CD4-positive, alpha-beta T cell (primary cell): ENCODE measurements at regions not wholly inside any gene's neighbourhood (a gene's known extent, or its start where the extent isn't known, plus 50 kb on each side); places are given as distances from the start of the nearest gene placed in this dataset.

ENCODE experiments used
- ATAC-seq: fragments of 200-7000 bp; cut with Tn5 transposase; one replicate; pipeline ENCODE4 v1.10.0; 2022; ENCODE audit warnings: mild to moderate bottlenecking; ENCODE audit not compliant: poor library complexity
- CTCF ChIA-PET: fragments of 350-600 bp; sonication (Branson Sonifier 250); formaldehyde crosslinking; loops from one replicate; lab custom pipeline; 2021; ENCODE audit warnings: antibody characterized with exemption, inconsistent platforms; lab: Charles Lee
- POLR2A ChIA-PET: fragments of 350-600 bp; sonication (Branson Sonifier 250); formaldehyde crosslinking; loops from one replicate; lab custom pipeline; 2021; ENCODE audit warnings: antibody characterized with exemption, inconsistent platforms; lab: Charles Lee
- DNase-seq, 14 experiments: peaks; one replicate each; pipeline ENCODE4 v3.0.0-alpha.2; 2013 to 2020; ENCODE audit warnings: mixed read lengths in 2 of 14
- H3K27ac ChIP-seq, 2 donors: one replicate each; pipeline versions ENCODE4 v1.5.1 to v1.7.0; 2013; ENCODE audit warnings: low read length in 2 of 2, low read depth in 1 of 2, mild to moderate bottlenecking in 1 of 2
- H3K27me3 ChIP-seq, 2 experiments: 1 replicate in 1 of 2; 2 replicates in 1 of 2; pipeline versions ENCODE4 v1.6.1 to v1.7.0; 2013; ENCODE audit warnings: low read length in 2 of 2, control low read depth in 1 of 2, mild to moderate bottlenecking in 1 of 2, moderate library complexity in 1 of 2; ENCODE audit not compliant: insufficient read depth in 2 of 2, control insufficient read depth in 1 of 2
- H3K36me3 ChIP-seq: one replicate; pipeline ENCODE4 v1.6.1; 2013; ENCODE audit warnings: low read length, control low read depth; ENCODE audit not compliant: insufficient read depth
- H3K4me1 ChIP-seq: one replicate; pipeline ENCODE4 v1.6.1; 2013; ENCODE audit warnings: low read length, control low read depth; ENCODE audit not compliant: insufficient read depth
- H3K4me3 ChIP-seq: one replicate; pipeline ENCODE4 v1.5.1; 2013; ENCODE audit warnings: mild to moderate bottlenecking, low read length, moderate library complexity
- H3K9me3 ChIP-seq, 2 experiments: 1 replicate in 1 of 2; 2 replicates in 1 of 2; pipeline versions ENCODE4 v1.6.1 to v1.7.0; 2013; ENCODE audit warnings: low read length in 2 of 2, mild to moderate bottlenecking in 2 of 2, control low read depth in 1 of 2, moderate library complexity in 1 of 2; ENCODE audit not compliant: control insufficient read depth in 1 of 2, insufficient read depth in 1 of 2
- H3K27ac Mint-ChIP-seq: one replicate; pipeline ENCODE4 v1.8.0; 2020; ENCODE audit warnings: mixed read lengths
- H3K27me3 Mint-ChIP-seq: one replicate; pipeline ENCODE4 v1.8.0; 2021; ENCODE audit warnings: mixed read lengths
- H3K36me3 Mint-ChIP-seq: one replicate; pipeline ENCODE4 v1.8.0; 2021; ENCODE audit warnings: low read depth, mixed read lengths
- H3K4me1 Mint-ChIP-seq: one replicate; pipeline ENCODE4 v1.8.0; 2021; ENCODE audit warnings: low read depth, mixed read lengths
- H3K4me3 Mint-ChIP-seq: one replicate; pipeline ENCODE4 v1.8.0; 2020; ENCODE audit warnings: mild to moderate bottlenecking, mixed read lengths
- H3K9me3 Mint-ChIP-seq: one replicate; pipeline ENCODE4 v1.8.0; 2020; ENCODE audit warnings: mixed read lengths
- intact Hi-C, 2 experiments: fragments of 100-400 bp; cut with DNase I in 1 of 2; cut with micrococcal nuclease in 1 of 2; formaldehyde crosslinking; loops; one replicate each; pipeline versions ENCODE4 v1.15.1 to v1.9.0; 2023 to 2025; cut with DNase I, micrococcal nuclease
- TF ChIP-seq, protein P1 (sequence below): fragments of 200-600 bp; IDR thresholded peaks from one replicate; pipeline ENCODE4 v1.8.0; 2022; ENCODE audit warnings: antibody characterized with exemption, mild to moderate bottlenecking

DNA sequence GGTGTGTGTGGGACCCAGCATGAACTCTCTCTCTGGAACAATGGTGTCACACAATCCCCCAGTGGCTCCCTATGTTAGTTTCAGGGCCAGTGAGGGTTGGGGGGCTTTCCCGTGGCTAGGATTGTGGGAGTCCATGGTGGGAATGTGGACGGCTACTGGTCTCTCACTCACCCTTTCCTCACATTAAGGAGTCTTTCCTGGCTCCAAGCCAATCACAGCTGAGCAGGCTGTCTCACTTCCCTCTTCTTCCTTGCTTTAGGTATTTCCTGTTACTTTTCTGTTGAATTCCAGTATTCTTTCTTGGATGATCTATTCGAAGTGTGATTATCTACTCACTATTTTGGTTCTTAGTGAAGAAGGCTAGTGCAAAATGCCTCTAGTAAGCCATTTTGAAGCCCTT lies 324.4 kb upstream of the MPDZ start:
- Histone ChIP-seq H3K4me1 (no peaks in the 10 kb centered on the region), H3K36me3 (no peaks in the 10 kb centered on the region), H3K27ac (no peak overlapping the region), H3K9me3 (peaks cover 0 to 14% of the 10 kb centered on the region in 2 experiments), H3K27me3 (no peaks in the 10 kb centered on the region), H3K4me3 (no peak overlapping the region)
- TF ChIP-seq, protein P1, sequence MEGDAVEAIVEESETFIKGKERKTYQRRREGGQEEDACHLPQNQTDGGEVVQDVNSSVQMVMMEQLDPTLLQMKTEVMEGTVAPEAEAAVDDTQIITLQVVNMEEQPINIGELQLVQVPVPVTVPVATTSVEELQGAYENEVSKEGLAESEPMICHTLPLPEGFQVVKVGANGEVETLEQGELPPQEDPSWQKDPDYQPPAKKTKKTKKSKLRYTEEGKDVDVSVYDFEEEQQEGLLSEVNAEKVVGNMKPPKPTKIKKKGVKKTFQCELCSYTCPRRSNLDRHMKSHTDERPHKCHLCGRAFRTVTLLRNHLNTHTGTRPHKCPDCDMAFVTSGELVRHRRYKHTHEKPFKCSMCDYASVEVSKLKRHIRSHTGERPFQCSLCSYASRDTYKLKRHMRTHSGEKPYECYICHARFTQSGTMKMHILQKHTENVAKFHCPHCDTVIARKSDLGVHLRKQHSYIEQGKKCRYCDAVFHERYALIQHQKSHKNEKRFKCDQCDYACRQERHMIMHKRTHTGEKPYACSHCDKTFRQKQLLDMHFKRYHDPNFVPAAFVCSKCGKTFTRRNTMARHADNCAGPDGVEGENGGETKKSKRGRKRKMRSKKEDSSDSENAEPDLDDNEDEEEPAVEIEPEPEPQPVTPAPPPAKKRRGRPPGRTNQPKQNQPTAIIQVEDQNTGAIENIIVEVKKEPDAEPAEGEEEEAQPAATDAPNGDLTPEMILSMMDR: no peak
- no peak overlapping the region for H3K27ac Mint-ChIP-seq
- DNase-seq (no peak), ATAC-seq (no peak)
- no peaks in the 10 kb centered on the region for H3K36me3 Mint-ChIP-seq
- intact Hi-C loops: no loop called here
- peaks cover 6% of the 10 kb centered on the region for H3K9me3 Mint-ChIP-seq
- CTCF ChIA-PET: no interaction called here
- no peak overlapping the region for H3K4me3 Mint-ChIP-seq
- POLR2A ChIA-PET: no interaction called here
- no peaks in the 10 kb centered on the region for H3K4me1 Mint-ChIP-seq
- H3K27me3 Mint-ChIP-seq: no peaks in the 10 kb centered on the region

DNA sequence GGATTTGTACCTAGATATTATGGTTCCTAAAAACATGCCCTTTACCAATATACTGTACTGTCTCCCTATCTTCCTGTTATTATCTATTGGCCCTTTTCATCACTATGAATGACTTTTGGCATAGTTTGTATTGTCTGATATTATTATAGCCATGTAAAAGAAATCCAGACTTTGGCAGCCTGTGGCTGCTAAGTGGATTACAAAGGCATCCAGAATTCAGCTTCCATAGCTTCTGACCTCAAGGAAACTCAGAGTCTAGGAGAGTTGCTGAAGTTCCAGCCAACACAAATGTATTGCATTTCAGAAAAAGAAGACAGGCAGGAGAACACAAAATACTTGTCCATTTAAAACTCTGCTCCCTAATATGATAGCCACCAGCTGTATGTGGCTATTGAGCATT lies 319.2 kb upstream of the MPDZ start:
- no peak for ATAC-seq
- Histone ChIP-seq H3K27ac (no peak overlapping the region), H3K4me3 (no peak overlapping the region), H3K36me3 (no peaks in the 10 kb centered on the region), H3K27me3 (no peaks in the 10 kb centered on the region), H3K9me3 (peaks cover 0 to 9% of the 10 kb centered on the region in 2 experiments), H3K4me1 (no peaks in the 10 kb centered on the region)
- intact Hi-C loops: no loop called here
- no peak overlapping the region for H3K27ac Mint-ChIP-seq
- ChIA-PET POLR2A (no interaction called here), CTCF (no interaction called here)
- no peaks in the 10 kb centered on the region for H3K27me3 Mint-ChIP-seq
- TF ChIP-seq, protein P1: no peak
- no peak for DNase-seq
- H3K36me3 Mint-ChIP-seq: no peaks in the 10 kb centered on the region
- no peaks in the 10 kb centered on the region for H3K4me1 Mint-ChIP-seq
- peaks cover 13% of the 10 kb centered on the region for H3K9me3 Mint-ChIP-seq
- H3K4me3 Mint-ChIP-seq: no peak overlapping the region

GRCh38 chr9:13597427-13597826 lies 317.9 kb upstream of the MPDZ start:
- H3K4me1 ChIP-seq: no peaks in the 10 kb centered on the region
- H3K4me3 Mint-ChIP-seq: no peak overlapping the region
- TF ChIP-seq, protein P1: no peak
- H3K27ac Mint-ChIP-seq: no peak overlapping the region
- no peaks in the 10 kb centered on the region for H3K9me3 ChIP-seq
- no peak for ATAC-seq
- intact Hi-C loops: no loop called here
- CTCF ChIA-PET: no interaction called here
- no peaks in the 10 kb centered on the region for H3K4me1 Mint-ChIP-seq
- H3K9me3 Mint-ChIP-seq: peaks cover 8% of the 10 kb centered on the region
- no peaks in the 10 kb centered on the region for H3K36me3 Mint-ChIP-seq
- no peak overlapping the region for H3K27ac ChIP-seq
- no peak overlapping the region for H3K4me3 ChIP-seq
- POLR2A ChIA-PET: no interaction called here
- no peaks in the 10 kb centered on the region for H3K27me3 Mint-ChIP-seq
- H3K27me3 ChIP-seq: no peaks in the 10 kb centered on the region
- no peaks in the 10 kb centered on the region for H3K36me3 ChIP-seq
- no peak for DNase-seq
